HCT116 (cell line): ENCODE measurements at regions not wholly inside any gene's neighbourhood (a gene's known extent, or its start where the extent isn't known, plus 50 kb on each side); places are given as distances from the start of the nearest gene placed in this dataset.

Experiments used
- ATAC-seq: fragments of 200-7000 bp; cut with Tn5 transposase; 2 replicates; pipeline ENCODE4 v1.9.1; 2020; ENCODE audit warnings: mild to moderate bottlenecking, moderate library complexity
- BruUV-seq: library from RNA; stranded (reverse); fragments of 400-500 nt; replicated peaks from 2 replicates; lab custom pipeline; 2021; lab: Mats Ljungman, UMichigan
- CTCF ChIA-PET: fragments of 300-600 bp; sonication (Branson Sonifier 250); formaldehyde crosslinking; loops from one replicate; lab custom pipeline; 2021; ENCODE audit warnings: antibody characterized with exemption; lab: Charles Lee
- POLR2A ChIA-PET: fragments of 300-600, 350-600 bp; sonication (Branson Sonifier 250); formaldehyde crosslinking; loops from one replicate; lab custom pipeline; 2021; ENCODE audit warnings: antibody characterized with exemption; lab: Charles Lee
- RAD21 ChIA-PET, 2 experiments: fragments of 300-600 bp; sonication (Branson Sonifier 250); formaldehyde crosslinking; loops; one replicate each; lab custom pipeline; 2023; ENCODE audit warnings: low total read pairs in 2 of 2; ENCODE audit not compliant: uncharacterized antibody in 2 of 2, unreplicated experiment in 2 of 2, low non-redundant PET in 1 of 2; lab: Charles Lee
- DNase-seq: peaks from one replicate; pipeline ENCODE4 v3.0.0-alpha.2; 2010; ENCODE audit warnings: low read depth, low spot score
- H2AFZ ChIP-seq: fragments of 200-600 bp; shearing (Covaris generic), sonication (generic); 2 replicates; pipeline ENCODE4 v1.6.1; 2017; ENCODE audit warnings: low read depth, mixed run types, mixed read lengths, antibody characterized with exemption, low read length; ENCODE audit not compliant: poor library complexity, severe bottlenecking
- H3K27ac ChIP-seq: 2 replicates; pipeline ENCODE4 v1.5.1; 2012; ENCODE audit warnings: low read depth, low read length
- H3K27me3 ChIP-seq: fragments of 200-600 bp; sonication (generic); 2 replicates; pipeline ENCODE4 v1.6.1; 2016; ENCODE audit warnings: mixed run types, low read length, mixed read lengths; ENCODE audit not compliant: insufficient read depth
- H3K36me3 ChIP-seq, 2 experiments: fragments of 200-500 bp in 1 of 2; fragments of 200-600 bp in 1 of 2; sonication (Bioruptor generic) in 1 of 2; sonication (generic) in 1 of 2; 2 replicates each; pipeline versions ENCODE4 v1.5.1 to v1.6.1; 2014 to 2016; ENCODE audit warnings: low read length in 2 of 2, inconsistent platforms in 1 of 2, mixed read lengths in 1 of 2, mixed run types in 1 of 2; ENCODE audit not compliant: insufficient read depth in 2 of 2, control insufficient read depth in 1 of 2
- H3K4me1 ChIP-seq, 2 experiments: fragments of 200-600 bp in 1 of 2; sonication (generic) in 1 of 2; 2 replicates each; pipeline versions ENCODE4 v1.5.1 to v1.6.1; 2012 to 2017; ENCODE audit warnings: low read length in 2 of 2, inconsistent platforms in 1 of 2, mild to moderate bottlenecking in 1 of 2, mixed read lengths in 1 of 2, mixed run types in 1 of 2, moderate library complexity in 1 of 2; ENCODE audit not compliant: insufficient read depth in 2 of 2, control insufficient read depth in 1 of 2
- H3K4me2 ChIP-seq: fragments of 200-600 bp; sonication (generic); 2 replicates; pipeline ENCODE4 v1.6.1; 2017; ENCODE audit warnings: mixed run types, low read length, mixed read lengths
- H3K4me3 ChIP-seq, 2 experiments: fragments of 200-600 bp in 1 of 2; sonication (generic) in 1 of 2; replicated peaks in 1 of 2; 2 replicates each; pipeline ENCODE4 v1.5.1; 2011 to 2016; ENCODE audit warnings: low read length in 2 of 2, control low read depth in 1 of 2, low read depth in 1 of 2, mild to moderate bottlenecking in 1 of 2, mixed read lengths in 1 of 2, mixed run types in 1 of 2
- H3K79me2 ChIP-seq: fragments of 200-600 bp; sonication (generic); 2 replicates; pipeline ENCODE4 v1.6.1; 2017; ENCODE audit warnings: mild to moderate bottlenecking, mixed run types, low read length, moderate library complexity, mixed read lengths; ENCODE audit not compliant: insufficient read depth
- H3K9ac ChIP-seq: fragments of 200-600 bp; sonication (generic); 2 replicates; pipeline ENCODE4 v1.6.1; 2016; ENCODE audit warnings: low read length, mixed read lengths
- H3K9me2 ChIP-seq: fragments of 200-600 bp; sonication (generic), shearing (Covaris generic); 2 replicates; pipeline ENCODE4 v1.6.1; 2017; ENCODE audit warnings: mixed run types, mild to moderate bottlenecking, moderate library complexity; ENCODE audit not compliant: insufficient read depth
- H3K9me3 ChIP-seq, 2 experiments: fragments of 200-500 bp in 1 of 2; fragments of 200-600 bp in 1 of 2; sonication (Bioruptor generic) in 1 of 2; sonication (generic) in 1 of 2; 2 replicates each; pipeline ENCODE4 v1.6.1; 2014 to 2017; ENCODE audit warnings: low read length in 2 of 2, mixed read lengths in 2 of 2, inconsistent platforms in 1 of 2, low read depth in 1 of 2, mild to moderate bottlenecking in 1 of 2, mixed run types in 1 of 2, moderate library complexity in 1 of 2; ENCODE audit not compliant: control insufficient read depth in 1 of 2, insufficient read depth in 1 of 2
- H4K20me1 ChIP-seq: fragments of 200-600 bp; sonication (generic), shearing (Covaris generic); 2 replicates; pipeline ENCODE4 v1.6.1; 2017; ENCODE audit warnings: mixed run types, mild to moderate bottlenecking, moderate library complexity; ENCODE audit not compliant: insufficient read depth
- CTCF ChIP-seq, 3 experiments: fragments of 200-600 bp in 1 of 3; sonication (generic) in 1 of 3; IDR thresholded peaks in 2 of 3; conservative IDR thresholded peaks in 1 of 3; 2 replicates each; pipeline ENCODE4 v1.5.1; 2012 to 2017; ENCODE audit warnings: low read depth in 2 of 3, low read length in 2 of 3, antibody characterized with exemption in 1 of 3, borderline replicate concordance in 1 of 3, control low read depth in 1 of 3, mild to moderate bottlenecking in 1 of 3, mixed read lengths in 1 of 3, mixed run types in 1 of 3, moderate library complexity in 1 of 3; ENCODE audit not compliant: insufficient read depth in 1 of 3
- EGR1 ChIP-seq: IDR thresholded peaks from 2 replicates; pipeline ENCODE4 v1.6.1; 2012; ENCODE audit warnings: low read depth
- ELF1 ChIP-seq: IDR thresholded peaks from 2 replicates; pipeline ENCODE4 v1.6.1; 2012; ENCODE audit warnings: low read depth, borderline replicate concordance
- EZH2phosphoT487 ChIP-seq: fragments of 200-600 bp; IDR thresholded peaks from 2 replicates; pipeline ENCODE4 v1.6.1; 2018; ENCODE audit warnings: antibody characterized with exemption, borderline replicate concordance
- FOSL1 ChIP-seq: IDR thresholded peaks from 2 replicates; pipeline ENCODE4 v1.6.1; 2012; ENCODE audit warnings: low read depth
- JUND ChIP-seq: IDR thresholded peaks from 2 replicates; pipeline ENCODE4 v1.6.1; 2012
- MAX ChIP-seq: IDR thresholded peaks from 2 replicates; pipeline ENCODE4 v1.6.1; 2012
- POLR2A ChIP-seq: IDR thresholded peaks from 2 replicates; pipeline ENCODE4 v1.7.0; 2011; ENCODE audit warnings: borderline replicate concordance; ENCODE audit not compliant: insufficient read depth, insufficient read length; ENCODE audit errors: extremely low read depth
- POLR2AphosphoS5 ChIP-seq: IDR thresholded peaks from 2 replicates; pipeline ENCODE4 v1.6.1; 2011; ENCODE audit warnings: mild to moderate bottlenecking, low read depth, low read length, moderate library complexity
- REST ChIP-seq: IDR thresholded peaks from 2 replicates; pipeline ENCODE4 v1.6.1; 2012; ENCODE audit warnings: low read depth
- SIN3A ChIP-seq: IDR thresholded peaks from 2 replicates; pipeline ENCODE4 v1.6.1; 2012; ENCODE audit warnings: low read depth
- SRF ChIP-seq: IDR thresholded peaks from 2 replicates; pipeline ENCODE4 v1.6.1; 2012; ENCODE audit warnings: low read depth
- ZFX ChIP-seq: fragments of 450-650 bp; IDR thresholded peaks from 2 replicates; pipeline ENCODE4 v1.6.1; 2017
- ZNF274 ChIP-seq: fragments of 200-500 bp; sonication (Bioruptor generic); IDR thresholded peaks from 2 replicates; pipeline ENCODE4 v1.6.1; 2014; ENCODE audit warnings: mild to moderate bottlenecking, low read depth, low read length, inconsistent platforms
- intact Hi-C: fragments of 100-400 bp; cut with micrococcal nuclease; formaldehyde crosslinking; loops from 2 replicates; pipeline ENCODE4 v1.10.0; 2022

- TF ChIP-seq REST (no peak), EZH2phosphoT487 (no peak)
- TF ChIP-seq, all 23 proteins: peak for 0
Observed at GRCh38 chr9:116067566-116067965, 86.0 kb upstream of the PAPPA start (continued).

- H4K20me1 ChIP-seq, result no peaks in the 10 kb centered on the region
- RAD21 ChIA-PET, result no interaction called here
- ATAC-seq, result no peak
- no peaks in the 10 kb centered on the region for H3K9me3 ChIP-seq
- no peak for DNase-seq
- no peak overlapping the region for H3K4me3 ChIP-seq
- BruUV-seq, result no TSS peak
- H3K9me2 ChIP-seq, result no peaks in the 10 kb centered on the region
- no peak overlapping the region for H3K4me2 ChIP-seq
- no peaks in the 10 kb centered on the region for H3K79me2 ChIP-seq
- no peak overlapping the region for H3K9ac ChIP-seq
- H3K36me3 ChIP-seq, result no peaks in the 10 kb centered on the region
- POLR2A ChIA-PET, result no interaction called here
- no peaks in the 10 kb centered on the region for H3K4me1 ChIP-seq
- no peak overlapping the region for H2AFZ ChIP-seq
- no peak overlapping the region for H3K27ac ChIP-seq
- intact Hi-C loops, result no loop called here
- CTCF ChIA-PET, result no interaction called here
- peaks cover 28% of the 10 kb centered on the region for H3K27me3 ChIP-seq
- no peak for TF ChIP-seq REST
- TF ChIP-seq POLR2AphosphoS5, result no peak
- no peak for TF ChIP-seq CTCF (IDR thresholded peaks at IDR 0.05 in 2 of 3, conservative IDR thresholded peaks at IDR 0.05 in 1 of 3; ENCODE audit: borderline replicate concordance in 1 of 3, insufficient read depth in 1 of 3, low read depth in 2 of 3, low read length in 2 of 3)
- TF ChIP-seq ZNF274, result no peak
- no peak for TF ChIP-seq POLR2A
- no peak for TF ChIP-seq MAX
- no peak for TF ChIP-seq SIN3A
- TF ChIP-seq ELF1, result no peak
- TF ChIP-seq SRF, result no peak
- TF ChIP-seq JUND, result no peak
- TF ChIP-seq EGR1, result no peak
- TF ChIP-seq ZFX, result no peak
- no peak for TF ChIP-seq FOSL1
Observed at GRCh38 chr9:116070256-116070914, 83.2 kb upstream of the PAPPA start.
